ENCODE measurements at regions not wholly inside any gene's neighbourhood (a gene's known extent, or its start where the extent isn't known, plus 50 kb on each side); places are given as distances from the start of the nearest gene placed in this dataset.

DNA sequence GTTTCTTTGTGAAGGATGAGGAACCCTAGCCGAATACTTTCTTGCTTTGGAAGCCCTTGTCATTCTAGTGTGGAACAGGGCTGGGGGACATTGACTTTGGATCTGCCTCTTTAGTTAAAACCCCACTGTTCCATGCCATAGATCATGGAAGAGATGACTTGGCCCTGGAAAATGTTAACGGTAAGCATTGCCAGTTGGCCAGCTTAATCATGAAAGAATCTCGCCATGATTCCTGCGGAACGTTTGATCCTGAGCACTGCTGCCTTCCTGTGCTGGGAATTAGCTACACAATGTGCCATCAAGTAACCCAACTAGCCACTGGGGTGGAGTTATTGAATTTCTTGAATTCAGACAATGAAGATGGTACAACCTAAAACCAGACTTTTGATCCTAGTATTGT, 177.6 kb upstream of the FZD8 start:
- no peak overlapping the region for H3K4me3 ChIP-seq
- no peaks in the 10 kb centered on the region for H4K20me1 ChIP-seq (ENCODE audit: control insufficient read depth, insufficient read depth)
- POLR2A ChIA-PET, result interaction anchor here (0.8 kb wide), 1 partner anchor 41 kb away, joined by 3 read pairs; no protein-coding TSS in a partner anchor
- no TSS peak for BruUV-seq (replicated peaks)
- no peak for ATAC-seq
- no peak overlapping the region for H3K9ac ChIP-seq (ENCODE audit: control insufficient read depth, insufficient read depth, low read length)
- no peaks in the 10 kb centered on the region for H3K79me2 ChIP-seq (ENCODE audit: control insufficient read depth, insufficient read depth, low read length)
- WGBS (ENCODE audit: insufficient coverage, insufficient replicate concordance, low lambda C conversion rate, missing lambda C conversion rate), result 93% methylated on average over 5 of the region's 5 CpGs
- H2AFZ ChIP-seq (ENCODE audit: control insufficient read depth, low read depth, low read length), result no peak overlapping the region
- in situ Hi-C loops (cut with MboI), result no loop called here
- FAIRE-seq, result no peak
- no peak overlapping the region for H3K27ac ChIP-seq (ENCODE audit: control insufficient read depth, insufficient read depth)
- SMC1A ChIA-PET (ENCODE audit: uncharacterized antibody, unreplicated experiment), result interaction anchor here (2.6 to 3.2 kb wide), 2 partner anchors 23 to 41 kb away, joined by 12 to 17 read pairs; no protein-coding TSS in a partner anchor
- no peaks in the 10 kb centered on the region for H3K4me1 ChIP-seq (ENCODE audit: control insufficient read depth, insufficient read depth, low read length)
- RAD21 ChIA-PET (ENCODE audit: unreplicated experiment), result interaction anchor here (1.1 to 1.7 kb wide), 3 partner anchors 8 to 41 kb away, joined by 3 to 5 read pairs (median 5); no protein-coding TSS in a partner anchor
- H3K36me3 ChIP-seq (ENCODE audit: control insufficient read depth in 2 of 2, insufficient read depth in 2 of 2, low read length in 1 of 2), result no peaks in the 10 kb centered on the region
- H3K27me3 ChIP-seq (replicated peaks in 1 of 2; ENCODE audit: control insufficient read depth in 2 of 2, insufficient read depth in 2 of 2, low read length in 1 of 2), result no peaks in the 10 kb centered on the region
- no peaks in the 10 kb centered on the region; the same call in 2 of the 3 replicates for H3K9me3 ChIP-seq (replicated peaks; ENCODE audit: control insufficient read depth, insufficient read depth, low read length)
- CTCF ChIA-PET, result no interaction called here
- no peak for DNase-seq (ENCODE audit: low read depth, low spot score)
- no peak overlapping the region for H3K4me2 ChIP-seq (ENCODE audit: control insufficient read depth, insufficient read depth)
- intact Hi-C loops (cut with micrococcal nuclease; ENCODE audit: unreplicated experiment), result no loop called here
- TF ChIP-seq, protein P1, sequence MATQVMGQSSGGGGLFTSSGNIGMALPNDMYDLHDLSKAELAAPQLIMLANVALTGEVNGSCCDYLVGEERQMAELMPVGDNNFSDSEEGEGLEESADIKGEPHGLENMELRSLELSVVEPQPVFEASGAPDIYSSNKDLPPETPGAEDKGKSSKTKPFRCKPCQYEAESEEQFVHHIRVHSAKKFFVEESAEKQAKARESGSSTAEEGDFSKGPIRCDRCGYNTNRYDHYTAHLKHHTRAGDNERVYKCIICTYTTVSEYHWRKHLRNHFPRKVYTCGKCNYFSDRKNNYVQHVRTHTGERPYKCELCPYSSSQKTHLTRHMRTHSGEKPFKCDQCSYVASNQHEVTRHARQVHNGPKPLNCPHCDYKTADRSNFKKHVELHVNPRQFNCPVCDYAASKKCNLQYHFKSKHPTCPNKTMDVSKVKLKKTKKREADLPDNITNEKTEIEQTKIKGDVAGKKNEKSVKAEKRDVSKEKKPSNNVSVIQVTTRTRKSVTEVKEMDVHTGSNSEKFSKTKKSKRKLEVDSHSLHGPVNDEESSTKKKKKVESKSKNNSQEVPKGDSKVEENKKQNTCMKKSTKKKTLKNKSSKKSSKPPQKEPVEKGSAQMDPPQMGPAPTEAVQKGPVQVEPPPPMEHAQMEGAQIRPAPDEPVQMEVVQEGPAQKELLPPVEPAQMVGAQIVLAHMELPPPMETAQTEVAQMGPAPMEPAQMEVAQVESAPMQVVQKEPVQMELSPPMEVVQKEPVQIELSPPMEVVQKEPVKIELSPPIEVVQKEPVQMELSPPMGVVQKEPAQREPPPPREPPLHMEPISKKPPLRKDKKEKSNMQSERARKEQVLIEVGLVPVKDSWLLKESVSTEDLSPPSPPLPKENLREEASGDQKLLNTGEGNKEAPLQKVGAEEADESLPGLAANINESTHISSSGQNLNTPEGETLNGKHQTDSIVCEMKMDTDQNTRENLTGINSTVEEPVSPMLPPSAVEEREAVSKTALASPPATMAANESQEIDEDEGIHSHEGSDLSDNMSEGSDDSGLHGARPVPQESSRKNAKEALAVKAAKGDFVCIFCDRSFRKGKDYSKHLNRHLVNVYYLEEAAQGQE (IDR thresholded peaks at IDR 0.05; ENCODE audit: low read depth, low read length), result no peak
- TF ChIP-seq NFYB (IDR thresholded peaks at IDR 0.05; ENCODE audit: insufficient read depth, low read depth, low read length) (no peak), SREBF1 (IDR thresholded peaks at IDR 0.05; ENCODE audit: low read length) (no peak), TBL1XR1 (IDR thresholded peaks at IDR 0.05; ENCODE audit: low read depth, low read length) (no peak), FOS (IDR thresholded peaks at IDR 0.05; ENCODE audit: borderline replicate concordance, extremely low read depth, insufficient read length) (no peak), PML (IDR thresholded peaks at IDR 0.05; ENCODE audit: low read length) (no peak), BRCA1 (IDR thresholded peaks at IDR 0.05; ENCODE audit: low read depth, low read length) (no peak), RUNX3 (IDR thresholded peaks at IDR 0.05; ENCODE audit: low read length) (no peak), STAT3 (IDR thresholded peaks at IDR 0.05; ENCODE audit: low read depth, low read length) (no peak), KDM1A (IDR thresholded peaks at IDR 0.05; ENCODE audit: borderline replicate concordance) (no peak), SMAD5 (IDR thresholded peaks at IDR 0.05; ENCODE audit: low read depth) (no peak), POLR2A (IDR thresholded peaks at IDR 0.05; ENCODE audit: low read depth, low read length) (no peak)
- TF ChIP-seq, protein P2, sequence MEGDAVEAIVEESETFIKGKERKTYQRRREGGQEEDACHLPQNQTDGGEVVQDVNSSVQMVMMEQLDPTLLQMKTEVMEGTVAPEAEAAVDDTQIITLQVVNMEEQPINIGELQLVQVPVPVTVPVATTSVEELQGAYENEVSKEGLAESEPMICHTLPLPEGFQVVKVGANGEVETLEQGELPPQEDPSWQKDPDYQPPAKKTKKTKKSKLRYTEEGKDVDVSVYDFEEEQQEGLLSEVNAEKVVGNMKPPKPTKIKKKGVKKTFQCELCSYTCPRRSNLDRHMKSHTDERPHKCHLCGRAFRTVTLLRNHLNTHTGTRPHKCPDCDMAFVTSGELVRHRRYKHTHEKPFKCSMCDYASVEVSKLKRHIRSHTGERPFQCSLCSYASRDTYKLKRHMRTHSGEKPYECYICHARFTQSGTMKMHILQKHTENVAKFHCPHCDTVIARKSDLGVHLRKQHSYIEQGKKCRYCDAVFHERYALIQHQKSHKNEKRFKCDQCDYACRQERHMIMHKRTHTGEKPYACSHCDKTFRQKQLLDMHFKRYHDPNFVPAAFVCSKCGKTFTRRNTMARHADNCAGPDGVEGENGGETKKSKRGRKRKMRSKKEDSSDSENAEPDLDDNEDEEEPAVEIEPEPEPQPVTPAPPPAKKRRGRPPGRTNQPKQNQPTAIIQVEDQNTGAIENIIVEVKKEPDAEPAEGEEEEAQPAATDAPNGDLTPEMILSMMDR (IDR thresholded peaks at IDR 0.05 in 2 of 3, conservative IDR thresholded peaks at IDR 0.05 in 1 of 3; ENCODE audit: control insufficient read depth in 2 of 3, extremely low read depth in 1 of 3, insufficient read depth in 1 of 3, low read depth in 3 of 3, low read length in 3 of 3), result no peak
- TF ChIP-seq, protein P3, sequence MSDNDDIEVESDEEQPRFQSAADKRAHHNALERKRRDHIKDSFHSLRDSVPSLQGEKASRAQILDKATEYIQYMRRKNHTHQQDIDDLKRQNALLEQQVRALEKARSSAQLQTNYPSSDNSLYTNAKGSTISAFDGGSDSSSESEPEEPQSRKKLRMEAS (IDR thresholded peaks at IDR 0.05; ENCODE audit: low read depth, low read length), result no peak
- TF ChIP-seq, protein P4, sequence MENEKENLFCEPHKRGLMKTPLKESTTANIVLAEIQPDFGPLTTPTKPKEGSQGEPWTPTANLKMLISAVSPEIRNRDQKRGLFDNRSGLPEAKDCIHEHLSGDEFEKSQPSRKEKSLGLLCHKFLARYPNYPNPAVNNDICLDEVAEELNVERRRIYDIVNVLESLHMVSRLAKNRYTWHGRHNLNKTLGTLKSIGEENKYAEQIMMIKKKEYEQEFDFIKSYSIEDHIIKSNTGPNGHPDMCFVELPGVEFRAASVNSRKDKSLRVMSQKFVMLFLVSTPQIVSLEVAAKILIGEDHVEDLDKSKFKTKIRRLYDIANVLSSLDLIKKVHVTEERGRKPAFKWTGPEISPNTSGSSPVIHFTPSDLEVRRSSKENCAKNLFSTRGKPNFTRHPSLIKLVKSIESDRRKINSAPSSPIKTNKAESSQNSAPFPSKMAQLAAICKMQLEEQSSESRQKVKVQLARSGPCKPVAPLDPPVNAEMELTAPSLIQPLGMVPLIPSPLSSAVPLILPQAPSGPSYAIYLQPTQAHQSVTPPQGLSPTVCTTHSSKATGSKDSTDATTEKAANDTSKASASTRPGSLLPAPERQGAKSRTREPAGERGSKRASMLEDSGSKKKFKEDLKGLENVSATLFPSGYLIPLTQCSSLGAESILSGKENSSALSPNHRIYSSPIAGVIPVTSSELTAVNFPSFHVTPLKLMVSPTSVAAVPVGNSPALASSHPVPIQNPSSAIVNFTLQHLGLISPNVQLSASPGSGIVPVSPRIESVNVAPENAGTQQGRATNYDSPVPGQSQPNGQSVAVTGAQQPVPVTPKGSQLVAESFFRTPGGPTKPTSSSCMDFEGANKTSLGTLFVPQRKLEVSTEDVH (IDR thresholded peaks at IDR 0.05; ENCODE audit: low read depth, partially characterized antibody), result no peak
